ENCODE measurements at regions not wholly inside any gene's neighbourhood (a gene's known extent, or its start where the extent isn't known, plus 50 kb on each side); places are given as distances from the start of the nearest gene placed in this dataset.

GRCh38 chr10:4740471-4740870 lies 85.5 kb upstream of the AKR1E2 start:
- ChIA-PET POLR2A (no interaction called here), CTCF (no interaction called here)
- no peak for DNase-seq (ENCODE audit: low read depth, low spot score)
- intact Hi-C loops (cut with micrococcal nuclease; ENCODE audit: unreplicated experiment), result no loop called here
- no peak for TF ChIP-seq TCF7L2 (IDR thresholded peaks at IDR 0.05; ENCODE audit: low read depth, low read length)
- TF ChIP-seq REST (IDR thresholded peaks at IDR 0.05; ENCODE audit: insufficient read depth in 1 of 2, low read depth in 2 of 2, low read length in 1 of 2), result no peak
- TF ChIP-seq SIN3A (IDR thresholded peaks at IDR 0.05; ENCODE audit: borderline replicate concordance, insufficient read depth, low read depth, low read length), result no peak
- TF ChIP-seq CTCF (IDR thresholded peaks at IDR 0.05), result no peak
- no peak for TF ChIP-seq POLR2AphosphoS5 (IDR thresholded peaks at IDR 0.05; ENCODE audit: low read depth, low read length)
- H3K36me3 ChIP-seq (ENCODE audit: control insufficient read depth, insufficient read depth, low read length), result no peaks in the 10 kb centered on the region
- no peaks in the 10 kb centered on the region for H3K27me3 ChIP-seq (ENCODE audit: control insufficient read depth, insufficient read depth, low read length)
- no peak overlapping the region for H3K4me3 ChIP-seq (ENCODE audit: low read depth in 2 of 2, low read length in 2 of 2)
- H3K4me1 ChIP-seq (ENCODE audit: control insufficient read depth, insufficient read depth, low read length), result no peaks in the 10 kb centered on the region; the same call in 1 of the 2 replicates
- H3K27ac ChIP-seq (ENCODE audit: low read length), result peak overlapping the region; percentile 4; the same call in 1 of the 2 replicates
- ATAC-seq, result no peak
- H3K9me3 ChIP-seq (ENCODE audit: control insufficient read depth, insufficient read depth, low read depth, low read length), result peaks cover 3% of the 10 kb centered on the region; the same call in 1 of the 2 replicates
- BruUV-seq (replicated peaks), result no TSS peak
- in situ Hi-C loops (cut with HindIII; ENCODE audit: low pct_unique_long_range_greater_than_20kb, low sequenced_read_pairs), result no loop called here

- peak overlapping the region; percentile 57; the same call in 1 of the 2 replicates for H3K27ac ChIP-seq (ENCODE audit: low read length)
- in situ Hi-C loops (cut with HindIII; ENCODE audit: low pct_unique_long_range_greater_than_20kb, low sequenced_read_pairs), result no loop called here
- DNase-seq (ENCODE audit: low read depth, low spot score), result no peak
- BruUV-seq (replicated peaks), result no TSS peak
- peaks cover 11% of the 10 kb centered on the region; the same call in 1 of the 2 replicates for H3K9me3 ChIP-seq (ENCODE audit: control insufficient read depth, insufficient read depth, low read depth, low read length)
- H3K4me3 ChIP-seq (ENCODE audit: low read depth in 2 of 2, low read length in 2 of 2), result no peak overlapping the region
- H3K27me3 ChIP-seq (ENCODE audit: control insufficient read depth, insufficient read depth, low read length), result no peaks in the 10 kb centered on the region
- TF ChIP-seq REST (IDR thresholded peaks at IDR 0.05; ENCODE audit: insufficient read depth in 1 of 2, low read depth in 2 of 2, low read length in 1 of 2) (no peak), POLR2AphosphoS5 (IDR thresholded peaks at IDR 0.05; ENCODE audit: low read depth, low read length) (no peak), TCF7L2 (IDR thresholded peaks at IDR 0.05; ENCODE audit: low read depth, low read length) (no peak), CTCF (IDR thresholded peaks at IDR 0.05) (no peak), SIN3A (IDR thresholded peaks at IDR 0.05; ENCODE audit: borderline replicate concordance, insufficient read depth, low read depth, low read length) (no peak)
- no peaks in the 10 kb centered on the region for H3K36me3 ChIP-seq (ENCODE audit: control insufficient read depth, insufficient read depth, low read length)
- ChIA-PET CTCF (no interaction called here), POLR2A (no interaction called here)
- intact Hi-C loops (cut with micrococcal nuclease; ENCODE audit: unreplicated experiment), result no loop called here
- no peaks in the 10 kb centered on the region; the same call in 1 of the 2 replicates for H3K4me1 ChIP-seq (ENCODE audit: control insufficient read depth, insufficient read depth, low read length)
- ATAC-seq, result 0 out of 2 replicates have a peak, but pooled peaks have one; percentile 38
Observed at GRCh38 chr10:4736608-4737007, 89.4 kb upstream of the AKR1E2 start.

All from Panc1 (cell line).